Karpas-422 (cell line): ENCODE measurements at regions not wholly inside any gene's neighbourhood (a gene's known extent, or its start where the extent isn't known, plus 50 kb on each side); places are given as distances from the start of the nearest gene placed in this dataset.
"Not testable (repeated sequence)": the region's sequence is repeated elsewhere in the genome, so short reads cannot be mapped to it uniquely, and the experiment has no call there.

ENCODE experiments used
- DNase-seq: peaks from one replicate; pipeline ENCODE4 v3.0.0-alpha.2; 2015
- H2AFZ ChIP-seq: fragments of 200-600 bp; sonication (generic); 2 replicates; pipeline ENCODE4 v1.6.1; 2014; ENCODE audit warnings: antibody characterized with exemption, low read length, mixed read lengths
- H3K27ac ChIP-seq: fragments of 200-600 bp; sonication (generic); 2 replicates; pipeline ENCODE4 v1.5.1; 2014; ENCODE audit warnings: mild to moderate bottlenecking, low read length, moderate library complexity
- H3K27me3 ChIP-seq: fragments of 200-600 bp; sonication (generic); 2 replicates; pipeline ENCODE4 v1.6.1; 2014; ENCODE audit warnings: low read length, mixed read lengths
- H3K36me3 ChIP-seq: fragments of 200-600 bp; sonication (generic); 2 replicates; pipeline ENCODE4 v1.6.1; 2014; ENCODE audit warnings: low read length, mixed read lengths; ENCODE audit not compliant: insufficient read depth
- H3K4me1 ChIP-seq: fragments of 200-600 bp; sonication (generic); 2 replicates; pipeline ENCODE4 v1.6.1; 2014; ENCODE audit warnings: mild to moderate bottlenecking, low read length, mixed read lengths
- H3K4me2 ChIP-seq: fragments of 200-600 bp; sonication (generic); 2 replicates; pipeline ENCODE4 v1.6.1; 2014; ENCODE audit warnings: low read length, low read depth, mild to moderate bottlenecking; ENCODE audit not compliant: poor library complexity, severe bottlenecking
- H3K4me3 ChIP-seq: fragments of 200-600 bp; sonication (generic); 2 replicates; pipeline ENCODE4 v1.5.1; 2014; ENCODE audit warnings: mild to moderate bottlenecking, antibody characterized with exemption, low read length, mixed read lengths
- H3K79me2 ChIP-seq: fragments of 200-600 bp; sonication (generic); 2 replicates; pipeline ENCODE4 v1.6.1; 2014; ENCODE audit warnings: mild to moderate bottlenecking, low read length, mixed read lengths
- H3K9ac ChIP-seq: fragments of 200-600 bp; sonication (generic); 2 replicates; pipeline ENCODE4 v1.6.0; 2014; ENCODE audit warnings: low read length
- H3K9me2 ChIP-seq: fragments of 200-600 bp; sonication (generic), shearing (Covaris generic); replicated peaks from 2 replicates; pipeline ENCODE4 v1.6.0; 2014; ENCODE audit warnings: mild to moderate bottlenecking, low read length, moderate library complexity; ENCODE audit not compliant: insufficient read depth
- H3K9me3 ChIP-seq: fragments of 300-700, 200-600 bp; sonication (generic); 2 replicates; pipeline ENCODE4 v1.6.1; 2014; ENCODE audit warnings: low read length, mixed read lengths
- H4K20me1 ChIP-seq: fragments of 200-600 bp; sonication (generic); 2 replicates; pipeline ENCODE4 v1.6.1; 2014; ENCODE audit warnings: mild to moderate bottlenecking, antibody characterized with exemption, low read length, low read depth; ENCODE audit not compliant: insufficient read depth

DNA sequence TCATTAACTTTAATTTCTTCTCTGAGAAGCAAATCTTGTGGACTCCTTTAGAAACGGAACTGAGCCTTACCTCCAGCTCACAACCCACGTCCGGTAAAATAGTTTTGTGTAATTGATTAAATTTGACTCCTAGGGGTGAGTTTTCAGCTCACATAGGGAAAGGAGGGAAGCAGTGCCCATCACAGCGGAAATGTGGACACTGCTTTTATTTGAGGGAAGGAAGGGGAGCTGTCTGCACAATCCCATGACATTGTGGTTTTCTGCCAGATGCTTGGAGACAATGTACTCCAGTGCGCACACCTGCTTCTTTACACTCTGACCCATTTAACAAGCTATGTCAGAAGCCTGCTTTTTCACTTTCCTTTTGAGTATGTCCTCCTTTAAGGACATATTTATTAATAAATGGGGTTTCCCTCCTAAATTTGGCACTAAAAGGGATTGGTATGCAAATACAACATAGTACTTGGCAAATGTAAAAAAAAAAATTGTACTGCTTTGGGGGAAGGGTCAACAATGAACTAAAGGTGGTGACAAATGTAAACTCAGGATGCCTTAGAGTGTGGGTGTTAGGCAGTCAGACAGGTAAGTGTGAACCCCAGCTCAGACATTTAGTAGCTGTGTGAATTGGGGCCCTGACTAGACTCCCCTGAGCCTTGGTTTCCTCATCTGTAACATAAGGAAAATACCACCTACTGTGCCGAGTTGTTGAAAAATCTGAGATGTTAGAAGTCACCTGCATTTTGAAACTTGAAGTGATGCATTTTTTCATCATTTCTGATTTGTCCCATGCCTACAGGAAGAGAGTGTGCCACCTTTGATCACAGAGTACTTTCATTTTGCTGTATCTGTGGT lies 90.2 kb upstream of the KLF6 start:
- Histone ChIP-seq H3K27me3 (no peaks in the 10 kb centered on the region), H3K9ac (no peak overlapping the region), H4K20me1 (no peaks in the 10 kb centered on the region), H3K9me2 (no peaks in the 10 kb centered on the region), H2AFZ (no peak overlapping the region), H3K27ac (no peak overlapping the region), H3K9me3 (no peaks in the 10 kb centered on the region), H3K36me3 (no peaks in the 10 kb centered on the region), H3K4me2 (peak overlapping the region; percentile 29), H3K4me1 (peaks cover 32% of the 10 kb centered on the region), H3K79me2 (no peaks in the 10 kb centered on the region), H3K4me3 (no peak overlapping the region)
- DNase-seq, result peak; percentile 49

- not testable (repeated sequence) for DNase-seq, H3K27me3 ChIP-seq, H2AFZ ChIP-seq, H4K20me1 ChIP-seq, H3K4me3 ChIP-seq, H3K9me3 ChIP-seq, H3K27ac ChIP-seq, H3K9me2 ChIP-seq, H3K79me2 ChIP-seq, H3K36me3 ChIP-seq, H3K9ac ChIP-seq
- Histone ChIP-seq H3K4me2 (peak overlapping the region; percentile 29), H3K4me1 (peaks cover 32% of the 10 kb centered on the region)
Observed at GRCh38 chr10:3874610-3874989, 89.6 kb upstream of the KLF6 start.

- H3K36me3 ChIP-seq, result no peaks in the 10 kb centered on the region
- no peaks in the 10 kb centered on the region for H3K79me2 ChIP-seq
- no peaks in the 10 kb centered on the region for H3K27me3 ChIP-seq
- H3K9me3 ChIP-seq, result no peaks in the 10 kb centered on the region
- no peak overlapping the region for H3K9ac ChIP-seq
- H2AFZ ChIP-seq, result no peak overlapping the region
- H3K4me2 ChIP-seq, result peak overlapping the region; percentile 43
- H3K27ac ChIP-seq, result no peak overlapping the region
- no peaks in the 10 kb centered on the region for H3K9me2 ChIP-seq
- no peak overlapping the region for H3K4me3 ChIP-seq
- DNase-seq, result peak; percentile 88
- H3K4me1 ChIP-seq, result peaks cover 32% of the 10 kb centered on the region
- H4K20me1 ChIP-seq, result no peaks in the 10 kb centered on the region
Observed at GRCh38 chr10:3873728-3874461, 88.9 kb upstream of the KLF6 start.

DNA sequence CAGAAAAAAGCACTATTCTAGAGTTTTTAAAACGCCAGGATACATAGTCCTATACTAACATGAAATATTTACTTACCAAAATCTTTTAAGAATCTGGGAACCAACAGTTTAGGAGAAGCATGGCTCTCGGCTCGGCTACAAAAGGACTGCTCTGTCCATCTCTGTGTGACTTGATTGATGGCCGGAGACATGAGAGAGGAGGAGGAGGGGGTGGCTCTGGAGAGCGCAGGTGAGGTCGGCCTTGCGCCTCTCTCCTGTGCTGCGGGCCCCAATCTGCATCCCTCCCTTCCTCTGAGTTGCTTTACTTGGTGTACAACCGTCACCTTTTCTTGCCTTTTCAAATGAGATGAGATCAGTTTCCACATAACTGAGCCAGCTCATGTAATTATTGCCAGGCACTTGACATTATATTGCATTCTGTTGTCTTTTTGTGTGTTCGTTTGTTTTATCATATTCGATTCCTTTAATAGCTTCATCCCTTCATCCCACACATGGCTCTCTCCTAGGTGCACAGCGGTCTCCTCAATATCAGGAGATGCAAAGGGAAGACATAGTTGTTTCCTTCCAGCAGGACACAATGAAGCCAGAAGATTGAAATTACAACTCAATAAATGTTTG lies 87.8 kb upstream of the KLF6 start:
- Histone ChIP-seq H3K4me2 (no peak overlapping the region), H3K79me2 (no peaks in the 10 kb centered on the region), H3K36me3 (no peaks in the 10 kb centered on the region), H3K27me3 (no peaks in the 10 kb centered on the region), H3K4me3 (no peak overlapping the region), H4K20me1 (no peaks in the 10 kb centered on the region), H3K9ac (no peak overlapping the region), H2AFZ (no peak overlapping the region), H3K9me3 (no peaks in the 10 kb centered on the region), H3K4me1 (peaks cover 30% of the 10 kb centered on the region), H3K9me2 (no peaks in the 10 kb centered on the region), H3K27ac (no peak overlapping the region)
- no peak for DNase-seq

- Histone ChIP-seq H3K4me3 (no peak overlapping the region), H3K27me3 (no peaks in the 10 kb centered on the region), H3K4me2 (no peak overlapping the region), H3K9me3 (no peaks in the 10 kb centered on the region), H3K27ac (no peak overlapping the region), H3K79me2 (no peaks in the 10 kb centered on the region), H3K9ac (no peak overlapping the region), H2AFZ (no peak overlapping the region), H3K36me3 (no peaks in the 10 kb centered on the region), H4K20me1 (no peaks in the 10 kb centered on the region), H3K9me2 (no peaks in the 10 kb centered on the region), H3K4me1 (peaks cover 26% of the 10 kb centered on the region)
- DNase-seq, result no peak
Observed at GRCh38 chr10:3871424-3871996, 86.5 kb upstream of the KLF6 start.

DNA sequence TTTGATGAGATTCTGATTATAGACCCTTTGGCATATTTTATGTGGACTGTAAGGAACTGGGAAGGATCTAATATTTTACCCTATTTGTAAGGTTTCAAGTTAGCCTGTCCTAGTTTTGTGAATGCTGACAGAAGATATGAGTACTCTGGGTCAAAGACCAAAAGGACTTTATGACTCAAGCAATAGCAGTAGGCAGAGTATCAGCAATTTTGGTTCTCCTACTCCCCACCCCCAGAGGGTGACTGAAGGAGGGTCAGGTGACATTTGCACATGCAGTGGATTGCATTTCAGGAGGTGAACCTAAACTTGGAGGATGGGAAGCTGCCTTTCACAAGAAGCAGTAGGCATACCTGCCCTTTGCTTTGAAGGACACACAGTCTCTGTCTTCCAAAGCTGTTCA lies 84.0 kb upstream of the KLF6 start:
- Histone ChIP-seq H3K79me2 (no peaks in the 10 kb centered on the region), H3K27me3 (no peaks in the 10 kb centered on the region), H3K4me3 (no peak overlapping the region), H4K20me1 (no peaks in the 10 kb centered on the region), H3K9me2 (no peaks in the 10 kb centered on the region), H3K9me3 (no peaks in the 10 kb centered on the region), H2AFZ (no peak overlapping the region), H3K4me1 (peaks cover 11% of the 10 kb centered on the region), H3K4me2 (no peak overlapping the region), H3K27ac (no peak overlapping the region), H3K9ac (no peak overlapping the region), H3K36me3 (no peaks in the 10 kb centered on the region)
- no peak for DNase-seq

DNA sequence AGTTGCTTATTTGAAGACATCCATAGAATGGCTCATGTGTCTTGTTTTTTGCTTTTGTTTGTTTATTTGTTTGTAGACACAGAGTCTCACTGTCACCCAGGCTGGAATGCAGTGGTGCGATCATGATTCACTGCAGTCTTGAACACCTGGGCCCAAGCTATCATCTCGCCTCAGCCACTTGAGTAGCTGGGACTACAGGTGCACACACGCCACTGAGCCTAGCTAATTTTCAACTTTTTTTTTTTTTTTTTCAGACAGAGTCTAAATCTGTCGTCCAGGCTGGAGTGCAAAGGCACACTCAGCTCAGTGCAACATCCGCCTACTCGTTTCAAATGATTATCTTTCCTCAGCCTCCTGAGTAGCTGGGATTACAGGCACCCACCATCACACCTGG lies 83.3 kb upstream of the KLF6 start:
- Histone ChIP-seq H3K27ac (no peak overlapping the region), H4K20me1 (no peaks in the 10 kb centered on the region), H3K27me3 (no peaks in the 10 kb centered on the region), H3K36me3 (no peaks in the 10 kb centered on the region), H3K4me2 (no peak overlapping the region), H3K4me1 (peaks cover 3% of the 10 kb centered on the region), H2AFZ (no peak overlapping the region), H3K79me2 (no peaks in the 10 kb centered on the region), H3K9me2 (no peaks in the 10 kb centered on the region), H3K4me3 (no peak overlapping the region), H3K9me3 (no peaks in the 10 kb centered on the region), H3K9ac (no peak overlapping the region)
- DNase-seq, result no peak
